ENCODE measurements at regions not wholly inside any gene's neighbourhood (a gene's known extent, or its start where the extent isn't known, plus 50 kb on each side); places are given as distances from the start of the nearest gene placed in this dataset.

DNA sequence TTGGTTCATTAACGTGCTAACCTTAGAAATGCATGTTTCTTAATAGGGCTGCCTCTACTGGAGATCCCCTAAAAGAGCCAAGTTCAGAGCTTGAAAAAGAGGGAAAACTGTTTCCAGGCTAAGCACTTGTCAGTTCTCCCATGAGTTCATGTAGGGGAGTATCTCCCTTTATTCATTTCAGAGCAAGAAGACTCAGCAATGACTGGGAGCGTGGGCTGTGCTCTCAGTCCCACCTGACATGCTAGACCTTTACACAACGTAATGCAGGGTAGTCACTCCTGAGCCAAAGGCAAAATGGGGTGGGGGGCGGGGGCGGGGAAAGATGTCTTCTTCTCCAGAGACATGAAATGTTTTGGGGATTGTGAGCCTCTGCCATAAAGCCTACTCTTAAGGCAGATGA is 420.1 kb upstream of the MCTP2 start:
- TF ChIP-seq CTCF (conservative IDR thresholded peaks at IDR 0.05; ENCODE audit: low read depth, low read length) = no peak
- H3K4me3 ChIP-seq (ENCODE audit: low read depth, low read length) = no peak overlapping the region
- no peak for DNase-seq (ENCODE audit: low read depth)

- no peak overlapping the region for H3K4me3 ChIP-seq (ENCODE audit: low read depth, low read length)
- no peak for DNase-seq (ENCODE audit: low read depth)
- TF ChIP-seq CTCF (conservative IDR thresholded peaks at IDR 0.05; ENCODE audit: low read depth, low read length) = no peak
Observed at GRCh38 chr15:93809516-93809915, 421.8 kb upstream of the MCTP2 start.

GRCh38 chr15:93803421-93804152 is 427.8 kb upstream of the MCTP2 start:
- DNase-seq (ENCODE audit: low read depth) = no peak
- H3K4me3 ChIP-seq (ENCODE audit: low read depth, low read length) = no peak overlapping the region
- no peak for TF ChIP-seq CTCF (conservative IDR thresholded peaks at IDR 0.05; ENCODE audit: low read depth, low read length)

DNA sequence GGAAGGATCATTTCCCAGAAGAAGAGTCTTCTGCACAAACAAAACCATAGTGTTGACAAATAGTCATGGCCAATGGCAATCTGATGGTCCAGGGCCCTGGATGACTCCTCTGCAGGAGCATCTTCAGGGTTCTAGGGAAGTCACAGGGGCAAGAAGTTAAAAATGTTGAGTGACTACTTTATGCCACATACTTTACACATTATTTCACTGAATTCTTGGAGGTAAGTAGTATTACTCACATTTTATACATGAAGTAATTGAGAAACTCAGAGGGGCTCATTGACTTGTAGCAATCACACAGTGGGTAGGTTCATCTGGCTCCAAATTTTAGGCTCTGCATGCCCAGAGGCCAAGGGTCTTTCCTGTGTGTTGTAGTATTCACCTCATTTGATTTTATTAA is 430.2 kb upstream of the MCTP2 start:
- no peak overlapping the region for H3K4me3 ChIP-seq (ENCODE audit: low read depth, low read length)
- TF ChIP-seq CTCF (conservative IDR thresholded peaks at IDR 0.05; ENCODE audit: low read depth, low read length) = no peak
- no peak for DNase-seq (ENCODE audit: low read depth)

DNA sequence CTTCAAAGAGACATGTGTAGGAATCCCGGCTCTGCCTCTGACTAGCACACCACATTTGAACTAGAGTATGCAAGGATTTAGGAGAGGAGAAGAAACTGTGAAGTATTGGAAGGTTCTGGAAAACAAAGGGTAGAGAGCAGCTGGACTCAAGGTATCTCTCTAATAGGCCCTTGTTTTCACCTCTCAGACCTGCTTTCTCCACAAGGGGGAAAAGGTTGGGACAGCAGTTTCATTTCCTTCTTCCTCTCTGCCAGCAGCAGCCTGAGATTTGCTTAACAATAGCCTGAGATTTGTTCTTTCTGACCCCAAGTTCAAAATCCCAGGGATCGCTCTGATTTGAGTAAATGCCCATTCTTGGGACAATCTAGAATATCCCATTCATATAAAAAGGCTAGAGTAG is 430.6 kb upstream of the MCTP2 start:
- TF ChIP-seq CTCF (conservative IDR thresholded peaks at IDR 0.05; ENCODE audit: low read depth, low read length) = no peak
- H3K4me3 ChIP-seq (ENCODE audit: low read depth, low read length) = no peak overlapping the region
- DNase-seq (ENCODE audit: low read depth) = no peak

DNA sequence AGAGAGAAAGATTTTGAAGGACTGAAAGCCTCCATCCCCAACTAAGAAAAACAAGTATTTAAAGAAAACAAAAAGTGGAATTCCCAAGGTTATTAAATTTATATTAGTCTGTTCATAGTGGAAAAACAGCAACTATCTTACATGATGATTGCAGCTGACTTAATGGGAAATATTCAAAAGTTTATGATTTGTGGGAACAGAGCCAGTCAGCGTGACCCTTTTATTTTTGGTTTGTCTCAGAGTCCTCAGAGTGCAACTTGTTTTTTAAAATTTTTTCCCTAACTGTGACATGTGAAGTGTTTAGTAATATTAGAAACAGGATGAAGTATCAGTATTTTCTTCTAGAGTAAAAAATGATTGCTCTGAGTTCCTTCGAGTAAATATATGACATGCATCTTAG is 441.9 kb upstream of the MCTP2 start:
- TF ChIP-seq CTCF (conservative IDR thresholded peaks at IDR 0.05; ENCODE audit: low read depth, low read length) = no peak
- H3K4me3 ChIP-seq (ENCODE audit: low read depth, low read length) = no peak overlapping the region
- no peak for DNase-seq (ENCODE audit: low read depth)

GRCh38 chr15:93780073-93780472 is 451.3 kb upstream of the MCTP2 start:
- no peak for DNase-seq (ENCODE audit: low read depth)
- no peak overlapping the region for H3K4me3 ChIP-seq (ENCODE audit: low read depth, low read length)
- TF ChIP-seq CTCF (conservative IDR thresholded peaks at IDR 0.05; ENCODE audit: low read depth, low read length) = no peak

Measured in choroid plexus epithelial cell (primary cell).